Ovary (tissue), 3 donors: ENCODE measurements at regions not wholly inside any gene's neighbourhood (a gene's known extent, or its start where the extent isn't known, plus 50 kb on each side); places are given as distances from the start of the nearest gene placed in this dataset.

Experiments used
- CTCF ChIP-seq, 3 donors: fragments of 450-650 bp in 2 of 3; fragments of 200-600 bp in 1 of 3; IDR thresholded peaks; one replicate each; pipeline versions ENCODE4 v1.5.1 to v1.8.0; 2016 to 2022; ENCODE audit warnings: antibody characterized with exemption in 3 of 3, mild to moderate bottlenecking in 1 of 3
- EP300 ChIP-seq: sonication (generic); formaldehyde crosslinking; IDR thresholded peaks from one replicate; pipeline ENCODE4 v1.6.1; 2017; ENCODE audit warnings: antibody characterized with exemption
- POLR2A ChIP-seq: fragments of 450-650 bp; IDR thresholded peaks from one replicate; pipeline ENCODE4 v1.6.1; 2017; ENCODE audit warnings: antibody characterized with exemption, mild to moderate bottlenecking, moderate library complexity
- donor health status: DM: no; HTN: no; CAD: no.

- TF ChIP-seq CTCF (IDR thresholded peaks at IDR 0.05) = no peak
- no peak for TF ChIP-seq EP300
- TF ChIP-seq POLR2A = no peak
These were observed 648.0 kb upstream of the IGFBP3 start for GRCh38 chr7:46569133-46569465.
